Loucy (cell line): ENCODE measurements at regions not wholly inside any gene's neighbourhood (a gene's known extent, or its start where the extent isn't known, plus 50 kb on each side); places are given as distances from the start of the nearest gene placed in this dataset.

Experiments used
- H2AFZ ChIP-seq: fragments of 200-600 bp; sonication (generic); 2 replicates; pipeline ENCODE4 v1.6.0; 2016; ENCODE audit warnings: antibody characterized with exemption, mild to moderate bottlenecking, low read length, moderate library complexity
- H3F3A ChIP-seq: fragments of 200-600 bp; 2 replicates; pipeline ENCODE4 v1.6.0; 2016; ENCODE audit warnings: antibody characterized with exemption, low read depth, mild to moderate bottlenecking
- H3K27me3 ChIP-seq: fragments of 200-600 bp; sonication (generic); 2 replicates; pipeline ENCODE4 v1.6.1; 2014; ENCODE audit warnings: low read length, mild to moderate bottlenecking; ENCODE audit not compliant: insufficient read depth, poor library complexity, severe bottlenecking
- H3K36me3 ChIP-seq: fragments of 200-600 bp; sonication (generic); 2 replicates; pipeline ENCODE4 v1.6.1; 2016; ENCODE audit warnings: low read length; ENCODE audit not compliant: insufficient read depth
- H3K4me1 ChIP-seq: fragments of 200-600 bp; sonication (generic); 2 replicates; pipeline ENCODE4 v1.5.1; 2014; ENCODE audit warnings: low read length, mild to moderate bottlenecking; ENCODE audit not compliant: insufficient read depth, poor library complexity, severe bottlenecking
- H3K4me2 ChIP-seq: fragments of 200-600 bp; sonication (generic); 2 replicates; pipeline ENCODE4 v1.6.0; 2014; ENCODE audit warnings: antibody characterized with exemption, low read length, low read depth, mild to moderate bottlenecking; ENCODE audit not compliant: poor library complexity, severe bottlenecking
- H3K4me3 ChIP-seq: fragments of 200-600 bp; sonication (generic); 2 replicates; pipeline ENCODE4 v1.5.1; 2014; ENCODE audit warnings: low read length, mild to moderate bottlenecking, mixed read lengths; ENCODE audit not compliant: poor library complexity, severe bottlenecking
- H3K79me2 ChIP-seq: fragments of 200-600 bp; sonication (generic); 2 replicates; pipeline ENCODE4 v1.6.1; 2014; ENCODE audit warnings: low read length; ENCODE audit not compliant: insufficient read depth
- H3K9ac ChIP-seq: fragments of 200-600 bp; sonication (generic); 2 replicates; pipeline ENCODE4 v1.6.0; 2014; ENCODE audit warnings: mild to moderate bottlenecking, low read depth, low read length, moderate library complexity; ENCODE audit not compliant: poor library complexity, severe bottlenecking
- H3K9me2 ChIP-seq: fragments of 200-600 bp; sonication (generic); replicated peaks from 2 replicates; pipeline ENCODE4 v1.6.1; 2016; ENCODE audit warnings: low read depth, low read length, mixed read lengths
- H3K9me3 ChIP-seq: fragments of 200-600 bp; sonication (generic); 2 replicates; pipeline ENCODE4 v1.6.1; 2014; ENCODE audit warnings: mild to moderate bottlenecking, antibody characterized with exemption, low read length, low read depth; ENCODE audit not compliant: insufficient read depth
- H4K20me1 ChIP-seq: fragments of 200-600 bp; sonication (generic); 2 replicates; pipeline ENCODE4 v1.6.0; 2014; ENCODE audit warnings: antibody characterized with exemption, low read length, mild to moderate bottlenecking; ENCODE audit not compliant: insufficient read depth, poor library complexity, severe bottlenecking
- CTCF ChIP-seq: fragments of 200-600 bp; sonication (generic); conservative IDR thresholded peaks from 2 replicates; pipeline ENCODE4 v1.5.1; 2014; ENCODE audit warnings: mild to moderate bottlenecking, antibody characterized with exemption, low read length
- EZH2phosphoT487 ChIP-seq: fragments of 200-600 bp; IDR thresholded peaks from 2 replicates; pipeline ENCODE4 v1.6.1; 2018; ENCODE audit warnings: antibody characterized with exemption, mild to moderate bottlenecking, moderate library complexity, borderline replicate concordance

DNA sequence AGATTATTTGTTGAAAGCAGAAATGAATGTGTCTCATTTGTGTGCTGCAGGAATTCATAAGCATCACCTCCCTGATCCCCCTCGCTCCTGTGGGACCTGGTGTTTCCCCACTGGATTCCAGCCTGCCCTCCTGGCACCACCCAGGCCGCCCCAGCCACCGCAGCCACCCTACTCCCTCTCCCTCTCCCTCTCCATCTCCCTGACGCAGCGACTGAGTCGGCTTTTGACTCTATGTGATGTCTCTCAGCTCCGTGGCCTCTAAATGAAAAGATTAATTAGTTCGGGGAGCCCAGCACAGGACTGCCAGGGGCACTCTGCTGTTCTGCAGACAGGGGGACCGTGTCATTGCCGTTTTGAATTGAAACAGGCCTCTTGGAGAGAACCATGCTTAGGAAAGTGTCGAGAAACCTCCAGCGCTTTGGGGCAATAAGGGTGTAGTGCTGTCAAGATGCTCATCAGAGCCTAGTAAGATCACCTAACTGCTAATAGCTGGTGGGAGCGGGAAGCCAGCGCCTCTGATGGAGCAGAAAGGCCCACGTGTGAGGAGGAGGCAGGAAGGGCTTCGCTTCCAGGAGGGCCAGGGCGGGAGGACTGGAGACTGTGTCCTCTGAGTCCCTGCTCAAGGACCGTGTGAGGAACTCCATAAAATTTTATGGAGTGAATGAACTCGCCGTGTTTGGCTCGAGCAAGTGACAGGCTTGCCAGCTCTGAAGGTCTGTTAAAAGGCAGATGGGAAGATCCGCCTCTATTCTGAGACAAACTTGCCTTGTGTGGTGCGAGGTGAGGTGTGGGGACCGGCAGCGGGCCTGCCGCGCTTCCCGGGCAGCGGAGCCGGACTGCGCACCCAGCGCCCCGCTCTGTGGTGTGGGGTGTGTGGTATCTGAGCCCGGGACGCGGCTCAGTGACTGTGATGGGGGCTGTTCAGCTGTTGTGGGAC is 157.4 kb upstream of the C14orf180 start:
- H3K9me3 ChIP-seq, result no peaks in the 10 kb centered on the region
- H3K4me3 ChIP-seq, result no peak overlapping the region
- H4K20me1 ChIP-seq, result no peaks in the 10 kb centered on the region
- H3K27me3 ChIP-seq, result no peaks in the 10 kb centered on the region
- H3K4me1 ChIP-seq, result no peaks in the 10 kb centered on the region
- H3K4me2 ChIP-seq, result no peak overlapping the region
- no peaks in the 10 kb centered on the region for H3K36me3 ChIP-seq
- TF ChIP-seq CTCF (no peak), EZH2phosphoT487 (no peak)
- no peak overlapping the region for H3K9ac ChIP-seq
- no peak overlapping the region for H2AFZ ChIP-seq
- H3F3A ChIP-seq, result no peaks in the 10 kb centered on the region
- H3K79me2 ChIP-seq, result no peaks in the 10 kb centered on the region
- H3K9me2 ChIP-seq, result no peaks in the 10 kb centered on the region

GRCh38 chr14:104422837-104423681 is 156.5 kb upstream of the C14orf180 start:
- Histone ChIP-seq H3K9me2 (no peaks in the 10 kb centered on the region), H3K4me2 (no peak overlapping the region), H3K4me1 (no peaks in the 10 kb centered on the region), H3F3A (no peaks in the 10 kb centered on the region), H4K20me1 (no peaks in the 10 kb centered on the region), H3K9ac (no peak overlapping the region), H3K79me2 (no peaks in the 10 kb centered on the region), H3K9me3 (no peaks in the 10 kb centered on the region), H2AFZ (no peak overlapping the region), H3K36me3 (no peaks in the 10 kb centered on the region), H3K4me3 (no peak overlapping the region), H3K27me3 (no peaks in the 10 kb centered on the region)
- TF ChIP-seq CTCF (no peak), EZH2phosphoT487 (no peak)

DNA sequence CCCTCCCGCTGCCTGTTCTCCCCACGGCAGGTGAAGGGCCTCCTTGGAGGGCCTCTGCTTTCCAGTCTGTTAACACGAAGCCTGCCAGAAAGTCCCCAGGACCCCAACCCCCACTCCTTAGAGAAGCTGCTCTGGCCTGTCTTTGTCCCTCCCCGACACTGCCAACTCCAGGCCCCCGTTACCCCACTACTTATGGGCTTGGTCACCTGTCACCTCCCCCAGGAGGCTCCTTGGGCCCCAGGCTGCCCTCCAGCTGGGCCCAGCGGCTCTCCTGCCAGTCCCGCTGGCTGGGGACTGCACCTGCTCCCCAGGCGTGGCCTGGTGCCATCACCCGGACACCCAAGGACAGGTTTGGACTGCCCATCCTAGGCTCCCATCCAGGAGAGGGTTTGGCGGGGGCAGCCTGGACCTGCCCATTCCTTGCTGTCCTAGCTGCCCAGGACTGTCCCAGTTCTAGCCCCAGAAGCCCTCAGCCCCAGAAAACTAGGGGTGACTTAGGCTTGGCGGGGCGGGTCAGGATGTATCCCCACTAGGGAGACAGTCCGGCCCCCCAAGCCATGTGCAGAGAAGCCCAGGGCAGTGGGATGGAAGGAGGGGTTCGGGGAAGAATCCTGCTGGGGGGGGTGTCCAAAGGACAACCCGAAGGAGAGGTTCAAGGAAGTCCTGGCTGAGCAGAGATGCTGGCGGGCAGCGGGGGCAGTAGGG is 155.7 kb upstream of the C14orf180 start:
- H3K9me3 ChIP-seq, result no peaks in the 10 kb centered on the region
- no peak overlapping the region for H3K4me2 ChIP-seq
- H2AFZ ChIP-seq, result no peak overlapping the region
- H3K4me1 ChIP-seq, result no peaks in the 10 kb centered on the region
- no peak overlapping the region for H3K9ac ChIP-seq
- no peak for TF ChIP-seq CTCF
- no peak for TF ChIP-seq EZH2phosphoT487
- no peaks in the 10 kb centered on the region for H3K36me3 ChIP-seq
- no peaks in the 10 kb centered on the region for H3K79me2 ChIP-seq
- H3K4me3 ChIP-seq, result no peak overlapping the region
- no peaks in the 10 kb centered on the region for H3K9me2 ChIP-seq
- H3K27me3 ChIP-seq, result no peaks in the 10 kb centered on the region
- no peaks in the 10 kb centered on the region for H3F3A ChIP-seq
- H4K20me1 ChIP-seq, result no peaks in the 10 kb centered on the region
